ENCODE measurements at regions not wholly inside any gene's neighbourhood (a gene's known extent, or its start where the extent isn't known, plus 50 kb on each side); places are given as distances from the start of the nearest gene placed in this dataset.

GRCh38 chr15:77832874-77833273 is 200.2 kb upstream of the LINGO1 start:
- Histone ChIP-seq H3K4me1 (ENCODE audit: control insufficient read depth in 2 of 2, insufficient read depth in 2 of 2, low read length in 2 of 2) (no peaks in the 10 kb centered on the region), H3K4me2 (replicated peaks; ENCODE audit: low read depth, low read length, poor library complexity, severe bottlenecking) (no peak overlapping the region), H3K4me3 (ENCODE audit: control extremely low read depth in 1 of 5, extremely low read depth in 1 of 5, insufficient read depth in 1 of 5, low read depth in 2 of 5, low read length in 4 of 5) (no peak overlapping the region), H3K27ac (ENCODE audit: low read length in 2 of 2) (no peak overlapping the region), H4K20me1 (ENCODE audit: control insufficient read depth, insufficient read depth, low read length, poor library complexity, severe bottlenecking) (no peaks in the 10 kb centered on the region), H2AFZ (ENCODE audit: insufficient read depth, low read depth, low read length, poor library complexity, severe bottlenecking) (no peak overlapping the region), H3K79me2 (ENCODE audit: control insufficient read depth, insufficient read depth, low read length) (no peaks in the 10 kb centered on the region), H3K9ac (ENCODE audit: low read length) (no peak overlapping the region), H3K36me3 (replicated peaks in 1 of 2; ENCODE audit: control extremely low read depth in 1 of 2, control insufficient read depth in 1 of 2, extremely low read depth in 1 of 2, insufficient read depth in 2 of 2, low read length in 1 of 2) (no peaks in the 10 kb centered on the region), H3K27me3 (replicated peaks in 1 of 4; ENCODE audit: control extremely low read depth in 1 of 4, control insufficient read depth in 3 of 4, insufficient read depth in 4 of 4, low read length in 3 of 4) (peaks cover 0 to 3% (median 0%) of the 10 kb centered on the region in 4 experiments), H3K9me3 (ENCODE audit: control extremely low read depth in 1 of 3, control insufficient read depth in 2 of 3, insufficient read depth in 1 of 3, low read length in 2 of 3) (peaks cover 0 to 7% (median 0%) of the 10 kb centered on the region in 3 donors)
- Mint-ChIP-seq H3K27ac (no peak overlapping the region), H3K4me3 (no peak overlapping the region), H3K27me3 (peaks cover 24% of the 10 kb centered on the region), H3K9me3 (ENCODE audit: insufficient read depth) (no peaks in the 10 kb centered on the region), H3K4me1 (no peaks in the 10 kb centered on the region)
- ATAC-seq (ENCODE audit: low read depth) (no peak), DNase-seq (no peak)
- POLR2A ChIA-PET = no interaction called here
- intact Hi-C loops (cut with micrococcal nuclease) = no loop called here
- WGBS (ENCODE audit: insufficient coverage) = 94% methylated on average over 2 of the region's 2 CpGs
- no peak for TF ChIP-seq EZH2 (IDR thresholded peaks at IDR 0.05; ENCODE audit: borderline replicate concordance, insufficient read depth, low read depth, low read length, poor library complexity, severe bottlenecking)
- TF ChIP-seq CTCF (IDR thresholded peaks at IDR 0.05) = no peak
- CTCF ChIA-PET = no interaction called here

GRCh38 chr15:77831986-77832385 is 199.3 kb upstream of the LINGO1 start:
- Histone ChIP-seq H3K9ac (ENCODE audit: low read length) (no peak overlapping the region), H3K36me3 (replicated peaks in 1 of 2; ENCODE audit: control extremely low read depth in 1 of 2, control insufficient read depth in 1 of 2, extremely low read depth in 1 of 2, insufficient read depth in 2 of 2, low read length in 1 of 2) (no peaks in the 10 kb centered on the region), H3K27me3 (replicated peaks in 1 of 4; ENCODE audit: control extremely low read depth in 1 of 4, control insufficient read depth in 3 of 4, insufficient read depth in 4 of 4, low read length in 3 of 4) (peaks cover 0 to 3% (median 0%) of the 10 kb centered on the region in 4 experiments), H2AFZ (ENCODE audit: insufficient read depth, low read depth, low read length, poor library complexity, severe bottlenecking) (no peak overlapping the region), H3K4me2 (replicated peaks; ENCODE audit: low read depth, low read length, poor library complexity, severe bottlenecking) (no peak overlapping the region), H3K79me2 (ENCODE audit: control insufficient read depth, insufficient read depth, low read length) (no peaks in the 10 kb centered on the region), H3K27ac (ENCODE audit: low read length in 2 of 2) (no peak overlapping the region), H3K4me1 (ENCODE audit: control insufficient read depth in 2 of 2, insufficient read depth in 2 of 2, low read length in 2 of 2) (no peaks in the 10 kb centered on the region), H4K20me1 (ENCODE audit: control insufficient read depth, insufficient read depth, low read length, poor library complexity, severe bottlenecking) (no peaks in the 10 kb centered on the region), H3K9me3 (ENCODE audit: control extremely low read depth in 1 of 3, control insufficient read depth in 2 of 3, insufficient read depth in 1 of 3, low read length in 2 of 3) (peaks cover 0 to 7% (median 0%) of the 10 kb centered on the region in 3 donors), H3K4me3 (ENCODE audit: control extremely low read depth in 1 of 5, extremely low read depth in 1 of 5, insufficient read depth in 1 of 5, low read depth in 2 of 5, low read length in 4 of 5) (no peak overlapping the region)
- ATAC-seq (ENCODE audit: low read depth) (no peak), DNase-seq (no peak)
- ChIA-PET CTCF (no interaction called here), POLR2A (no interaction called here)
- Mint-ChIP-seq H3K4me3 (no peak overlapping the region), H3K27me3 (peaks cover 18% of the 10 kb centered on the region), H3K9me3 (ENCODE audit: insufficient read depth) (no peaks in the 10 kb centered on the region), H3K4me1 (no peaks in the 10 kb centered on the region), H3K27ac (no peak overlapping the region)
- intact Hi-C loops (cut with micrococcal nuclease) = no loop called here
- TF ChIP-seq CTCF (IDR thresholded peaks at IDR 0.05) (no peak), EZH2 (IDR thresholded peaks at IDR 0.05; ENCODE audit: borderline replicate concordance, insufficient read depth, low read depth, low read length, poor library complexity, severe bottlenecking) (no peak)
- 92% methylated on average over 2 of the region's 4 CpGs for WGBS (ENCODE audit: insufficient coverage)

All from B cell (primary cell).